ENCODE measurements at regions not wholly inside any gene's neighbourhood (a gene's known extent, or its start where the extent isn't known, plus 50 kb on each side); places are given as distances from the start of the nearest gene placed in this dataset.

GRCh38 chr22:48106215-48106614 is 1343.8 kb downstream of the TBC1D22A start:
- Histone ChIP-seq H3K4me3 (no peak overlapping the region), H3K27me3 (ENCODE audit: insufficient read depth in 3 of 3, low read length in 2 of 3) (peaks cover 0 to 7% (median 0%) of the 10 kb centered on the region in 3 donors), H3K36me3 (ENCODE audit: insufficient read depth in 1 of 2, low read depth in 1 of 2) (no peaks in the 10 kb centered on the region), H3K4me1 (no peaks in the 10 kb centered on the region), H3K27ac (no peak overlapping the region), H3K9me3 (no peaks in the 10 kb centered on the region)
- DNase-seq (no peak), ATAC-seq (no peak)
- WGBS, 3 donors, result 80 to 86% (median 83%) methylated on average over 11 of the region's 11 CpGs
- intact Hi-C loops (cut with DNase I), result no loop called here
- TF ChIP-seq CTCF (IDR thresholded peaks at IDR 0.05), result no peak

GRCh38 chr22:48105259-48105658 is 1342.8 kb downstream of the TBC1D22A start:
- H3K4me3 ChIP-seq, result no peak overlapping the region
- H3K27ac ChIP-seq, result no peak overlapping the region
- TF ChIP-seq CTCF (IDR thresholded peaks at IDR 0.05), result no peak
- peaks cover 0 to 7% (median 0%) of the 10 kb centered on the region in 3 donors for H3K27me3 ChIP-seq (ENCODE audit: insufficient read depth in 3 of 3, low read length in 2 of 3)
- intact Hi-C loops (cut with DNase I), result no loop called here
- ATAC-seq (no peak), DNase-seq (no peak)
- 37 to 47% (median 42%) methylated on average over 9 of the region's 9 CpGs for WGBS, 3 donors
- no peaks in the 10 kb centered on the region for H3K36me3 ChIP-seq (ENCODE audit: insufficient read depth in 1 of 2, low read depth in 1 of 2)
- no peaks in the 10 kb centered on the region for H3K4me1 ChIP-seq
- H3K9me3 ChIP-seq, result no peaks in the 10 kb centered on the region

- Histone ChIP-seq H3K4me1 (no peaks in the 10 kb centered on the region), H3K36me3 (ENCODE audit: insufficient read depth in 1 of 2, low read depth in 1 of 2) (no peaks in the 10 kb centered on the region), H3K4me3 (no peak overlapping the region), H3K27ac (no peak overlapping the region), H3K9me3 (no peaks in the 10 kb centered on the region), H3K27me3 (ENCODE audit: insufficient read depth in 3 of 3, low read length in 2 of 3) (peaks cover 0 to 12% (median 0%) of the 10 kb centered on the region in 3 donors)
- TF ChIP-seq CTCF (IDR thresholded peaks at IDR 0.05), result no peak
- ATAC-seq (no peak), DNase-seq (no peak)
- intact Hi-C loops (cut with DNase I), result no loop called here
- WGBS, 3 donors, result 74 to 81% (median 77%) methylated on average over 15 of the region's 15 CpGs
Measured at GRCh38 chr22:48104766-48105165, 1342.3 kb downstream of the TBC1D22A start.

- intact Hi-C loops (cut with DNase I), result no loop called here
- H3K4me3 ChIP-seq, result no peak overlapping the region
Measured at GRCh38 chr22:48104102-48104738, 1341.8 kb downstream of the TBC1D22A start.

More at GRCh38 chr22:48104102-48104738, 1341.8 kb downstream of the TBC1D22A start:
- Histone ChIP-seq H3K9me3 (no peaks in the 10 kb centered on the region), H3K36me3 (ENCODE audit: insufficient read depth in 1 of 2, low read depth in 1 of 2) (no peaks in the 10 kb centered on the region), H3K27ac (no peak overlapping the region), H3K4me1 (no peaks in the 10 kb centered on the region), H3K27me3 (ENCODE audit: insufficient read depth in 3 of 3, low read length in 2 of 3) (peaks cover 0 to 17% (median 0%) of the 10 kb centered on the region in 3 donors)
- TF ChIP-seq CTCF (IDR thresholded peaks at IDR 0.05), result no peak
- no peak for ATAC-seq
- DNase-seq, result no peak
- 85 to 86% (median 85%) methylated on average over 18 of the region's 18 CpGs for WGBS, 3 donors

All from psoas muscle (tissue), 7 donors.